Left cardiac atrium (tissue), 4 donors: ENCODE measurements at regions not wholly inside any gene's neighbourhood (a gene's known extent, or its start where the extent isn't known, plus 50 kb on each side); places are given as distances from the start of the nearest gene placed in this dataset.

Source experiments
- ATAC-seq, 2 donors: fragments of 200-7000 bp; cut with Tn5 transposase; one replicate each; pipeline ENCODE4 v1.9.1; 2020; ENCODE audit warnings: mild to moderate bottlenecking in 2 of 2, moderate library complexity in 2 of 2
- DNase-seq: peaks from one replicate; pipeline ENCODE4 v3.0.0-alpha.2; 2020
- intact Hi-C, 2 donors: fragments of 100-400 bp; cut with DNase I; formaldehyde crosslinking; loops; one replicate each; pipeline versions ENCODE4 v1.14.1 to v1.15.1; 2022 to 2023
- donor health status: DM: no; HTN: yes; CAD: no.
- donor health status: DM: no; HTN: yes; CAD: no; lungs with severe emphysema.
- donor health status: DM: yes; HTN: yes; CAD: no.
- donor health status: Dilated cardiomyopathy.

- ATAC-seq (no peak), DNase-seq (no peak)
- intact Hi-C loops: no loop called here
Observed at GRCh38 chr12:21713133-21713532, 55.5 kb upstream of the LDHB start.

- DNase-seq (no peak), ATAC-seq (peak in 1 of 2 donors; percentile 54)
- intact Hi-C loops: no loop called here
Observed at GRCh38 chr12:21710958-21711775, 53.5 kb upstream of the LDHB start.
